ENCODE measurements at regions not wholly inside any gene's neighbourhood (a gene's known extent, or its start where the extent isn't known, plus 50 kb on each side); places are given as distances from the start of the nearest gene placed in this dataset.

DNA sequence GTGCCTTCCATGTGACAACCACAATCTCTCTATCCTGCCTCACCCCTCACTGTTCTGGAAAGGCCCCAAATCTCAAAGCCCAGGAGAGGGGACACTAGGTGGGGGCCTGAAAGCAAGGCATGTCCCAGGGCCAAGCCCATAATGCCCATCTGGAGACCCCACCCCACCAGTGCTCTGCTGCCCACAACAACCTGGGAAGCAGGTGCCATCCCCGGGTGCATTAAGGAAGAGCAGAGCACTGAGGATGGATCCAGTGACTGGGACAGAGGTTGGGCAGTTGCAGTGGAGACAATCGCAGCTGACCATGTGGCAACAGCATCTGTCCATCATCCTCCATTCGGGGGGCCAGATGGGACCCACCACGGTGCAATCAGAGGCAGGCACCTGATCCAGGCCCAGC is 106.2 kb upstream of the PRR20G start:
- DNase-seq (ENCODE audit: low read depth) = no peak
- no peak overlapping the region for H3K27ac Mint-ChIP-seq (ENCODE audit: unreplicated experiment)
- FAIRE-seq = no peak

DNA sequence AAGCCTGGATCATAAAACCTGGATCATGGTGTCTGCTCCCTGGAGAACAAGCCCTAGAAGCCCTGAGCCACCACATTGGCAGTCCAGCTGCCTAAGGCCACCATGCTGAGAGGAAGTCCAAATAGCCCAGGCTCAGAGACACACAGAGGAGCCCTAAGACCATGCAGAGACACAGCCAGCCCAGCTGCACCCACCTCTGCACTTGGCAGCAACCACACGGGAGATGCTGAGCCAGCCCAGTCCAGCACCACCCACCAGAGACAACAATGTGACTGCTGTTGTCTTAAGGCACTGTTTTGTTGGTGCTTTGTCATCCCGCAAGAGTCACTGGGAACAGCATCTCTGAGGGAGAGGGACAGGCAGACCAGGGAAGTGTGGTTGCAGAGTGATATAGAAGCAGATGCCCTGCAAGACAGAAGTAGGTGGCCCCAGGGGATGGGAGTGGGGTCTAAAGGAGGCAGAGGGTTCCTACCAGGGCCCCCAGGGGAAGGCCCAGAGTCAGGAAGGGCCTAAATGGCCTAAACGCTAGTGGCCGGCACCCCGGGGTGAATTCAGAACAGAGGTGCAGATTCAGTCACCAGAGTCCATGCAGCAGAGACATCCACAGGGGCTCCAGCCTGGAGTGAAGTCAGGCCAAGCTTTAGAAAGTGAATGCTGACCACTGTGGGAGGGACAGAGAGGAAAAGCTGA is 105.4 kb upstream of the PRR20G start:
- Mint-ChIP-seq H3K36me3 (ENCODE audit: low read depth, unreplicated experiment) (no peaks in the 10 kb centered on the region), H3K4me1 (ENCODE audit: low read depth, unreplicated experiment) (peaks cover 16% of the 10 kb centered on the region), H3K27me3 (ENCODE audit: low read depth, unreplicated experiment) (peaks cover 20% of the 10 kb centered on the region), H3K9me3 (ENCODE audit: unreplicated experiment) (peaks cover 2% of the 10 kb centered on the region), H3K4me3 (ENCODE audit: unreplicated experiment) (no peak overlapping the region), H3K27ac (ENCODE audit: unreplicated experiment) (peak overlapping the region; percentile 14)
- no peaks in the 10 kb centered on the region for H4K20me1 ChIP-seq (ENCODE audit: insufficient read depth, low read length)
- no peaks in the 10 kb centered on the region for H3K36me3 ChIP-seq (ENCODE audit: insufficient read depth, low read length)
- H3K4me3 ChIP-seq (ENCODE audit: insufficient read depth, low read depth, low read length) = no peak overlapping the region
- no peak overlapping the region for H2AFZ ChIP-seq (ENCODE audit: low read depth, low read length)
- DNase-seq (ENCODE audit: low read depth) = no peak
- no peak overlapping the region for H3K9ac ChIP-seq (ENCODE audit: low read length)
- H3K4me2 ChIP-seq (ENCODE audit: low read length) = no peak overlapping the region
- H3K27me3 ChIP-seq (ENCODE audit: insufficient read depth, low read length) = no peaks in the 10 kb centered on the region
- FAIRE-seq = no peak
- no peaks in the 10 kb centered on the region for H3K4me1 ChIP-seq (ENCODE audit: insufficient read depth, low read length)
- H3K9me3 ChIP-seq (ENCODE audit: insufficient read depth, low read depth, low read length) = no peaks in the 10 kb centered on the region
- H3K27ac ChIP-seq (ENCODE audit: low read depth, low read length) = no peak overlapping the region
- H3K79me2 ChIP-seq (ENCODE audit: insufficient read depth, low read length) = no peaks in the 10 kb centered on the region
- TF ChIP-seq EZH2 (IDR thresholded peaks at IDR 0.05; ENCODE audit: insufficient read depth, low read length) = no peak
- no peak for TF ChIP-seq CTCF (IDR thresholded peaks at IDR 0.05; ENCODE audit: insufficient read depth, low read depth, low read length)

More for the DNA sequence above, 106.2 kb upstream of the PRR20G start:
- H3K9ac ChIP-seq (ENCODE audit: low read length) = no peak overlapping the region
- no peaks in the 10 kb centered on the region for H3K27me3 ChIP-seq (ENCODE audit: insufficient read depth, low read length)
- no peak overlapping the region for H3K27ac ChIP-seq (ENCODE audit: low read depth, low read length)
- H4K20me1 ChIP-seq (ENCODE audit: insufficient read depth, low read length) = no peaks in the 10 kb centered on the region
- peaks cover 20% of the 10 kb centered on the region for H3K27me3 Mint-ChIP-seq (ENCODE audit: low read depth, unreplicated experiment)
- H3K36me3 ChIP-seq (ENCODE audit: insufficient read depth, low read length) = no peaks in the 10 kb centered on the region
- H3K4me3 ChIP-seq (ENCODE audit: insufficient read depth, low read depth, low read length) = no peak overlapping the region
- TF ChIP-seq CTCF (IDR thresholded peaks at IDR 0.05; ENCODE audit: insufficient read depth, low read depth, low read length) = no peak
- no peak for TF ChIP-seq EZH2 (IDR thresholded peaks at IDR 0.05; ENCODE audit: insufficient read depth, low read length)
- no peak overlapping the region for H3K4me2 ChIP-seq (ENCODE audit: low read length)
- H3K9me3 Mint-ChIP-seq (ENCODE audit: unreplicated experiment) = peaks cover 2% of the 10 kb centered on the region
- H3K4me1 Mint-ChIP-seq (ENCODE audit: low read depth, unreplicated experiment) = peaks cover 15% of the 10 kb centered on the region
- H3K4me3 Mint-ChIP-seq (ENCODE audit: unreplicated experiment) = no peak overlapping the region
- H3K36me3 Mint-ChIP-seq (ENCODE audit: low read depth, unreplicated experiment) = no peaks in the 10 kb centered on the region
- H2AFZ ChIP-seq (ENCODE audit: low read depth, low read length) = no peak overlapping the region
- no peaks in the 10 kb centered on the region for H3K4me1 ChIP-seq (ENCODE audit: insufficient read depth, low read length)
- no peaks in the 10 kb centered on the region for H3K9me3 ChIP-seq (ENCODE audit: insufficient read depth, low read depth, low read length)
- H3K79me2 ChIP-seq (ENCODE audit: insufficient read depth, low read length) = no peaks in the 10 kb centered on the region

GRCh38 chr3:127392156-127392490 is 104.3 kb upstream of the PRR20G start:
- H3K36me3 Mint-ChIP-seq (ENCODE audit: low read depth, unreplicated experiment) = no peaks in the 10 kb centered on the region
- Histone ChIP-seq H3K4me2 (ENCODE audit: low read length) (no peak overlapping the region), H3K79me2 (ENCODE audit: insufficient read depth, low read length) (no peaks in the 10 kb centered on the region), H3K27me3 (ENCODE audit: insufficient read depth, low read length) (no peaks in the 10 kb centered on the region), H3K4me3 (ENCODE audit: insufficient read depth, low read depth, low read length) (no peak overlapping the region), H2AFZ (ENCODE audit: low read depth, low read length) (no peak overlapping the region), H3K27ac (ENCODE audit: low read depth, low read length) (no peak overlapping the region), H3K9ac (ENCODE audit: low read length) (no peak overlapping the region), H3K4me1 (ENCODE audit: insufficient read depth, low read length) (no peaks in the 10 kb centered on the region), H3K9me3 (ENCODE audit: insufficient read depth, low read depth, low read length) (no peaks in the 10 kb centered on the region), H3K36me3 (ENCODE audit: insufficient read depth, low read length) (no peaks in the 10 kb centered on the region), H4K20me1 (ENCODE audit: insufficient read depth, low read length) (no peaks in the 10 kb centered on the region)
- TF ChIP-seq EZH2 (IDR thresholded peaks at IDR 0.05; ENCODE audit: insufficient read depth, low read length) (no peak), CTCF (IDR thresholded peaks at IDR 0.05; ENCODE audit: insufficient read depth, low read depth, low read length) (no peak)
- no peak for DNase-seq (ENCODE audit: low read depth)
- no peak overlapping the region for H3K27ac Mint-ChIP-seq (ENCODE audit: unreplicated experiment)
- H3K9me3 Mint-ChIP-seq (ENCODE audit: unreplicated experiment) = no peaks in the 10 kb centered on the region
- no peak overlapping the region for H3K4me3 Mint-ChIP-seq (ENCODE audit: unreplicated experiment)
- peaks cover 16% of the 10 kb centered on the region for H3K4me1 Mint-ChIP-seq (ENCODE audit: low read depth, unreplicated experiment)
- no peak for FAIRE-seq
- H3K27me3 Mint-ChIP-seq (ENCODE audit: low read depth, unreplicated experiment) = peaks cover 20% of the 10 kb centered on the region
